ENCODE measurements at regions not wholly inside any gene's neighbourhood (a gene's known extent, or its start where the extent isn't known, plus 50 kb on each side); places are given as distances from the start of the nearest gene placed in this dataset.

DNA sequence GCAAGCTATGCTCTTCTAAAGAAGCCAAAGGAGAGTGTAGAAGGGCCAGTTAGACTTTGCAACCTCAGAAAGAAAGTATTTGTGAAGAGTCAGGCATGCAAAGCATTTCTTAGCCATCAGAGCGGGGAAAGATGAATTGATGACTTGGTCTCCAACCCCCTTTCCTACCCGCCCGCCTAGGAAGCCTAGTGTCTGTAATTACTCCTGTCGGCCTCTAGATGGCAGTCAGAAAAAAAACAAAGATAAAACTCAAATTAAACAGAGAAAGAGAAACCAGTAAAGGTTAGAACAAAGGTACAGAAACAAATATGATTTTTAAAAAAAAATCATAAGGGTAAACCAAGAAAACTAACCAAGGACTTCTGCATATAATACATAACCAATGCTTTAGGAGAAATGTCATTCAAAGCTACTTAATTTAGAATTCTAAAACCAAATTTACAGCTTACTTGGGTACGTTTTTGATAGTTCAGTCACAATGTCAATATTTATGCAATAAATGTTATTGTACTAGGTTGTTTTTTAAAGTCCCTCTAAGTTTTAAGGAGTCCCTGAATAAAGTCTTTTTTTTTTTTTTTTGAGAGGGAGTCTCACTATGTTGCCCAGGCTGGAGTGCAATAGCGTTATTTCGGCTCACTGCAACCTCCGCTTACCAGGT lies 97.6 kb downstream of the LYZL1 start:
- Histone ChIP-seq H4K5ac (ENCODE audit: low read depth, low read length) (no peak overlapping the region), H4K91ac (ENCODE audit: insufficient read depth, low read depth, low read length) (no peak overlapping the region), H3K14ac (replicated peaks; ENCODE audit: low read depth, low read length) (no peak overlapping the region), H3K56ac (ENCODE audit: extremely low read depth, insufficient read depth, low read length) (no peak overlapping the region), H3K79me1 (ENCODE audit: low read depth in 1 of 2, low read length in 2 of 2) (no peaks in the 10 kb centered on the region), H3K4me1 (ENCODE audit: control insufficient read depth, insufficient read depth, low read length) (no peaks in the 10 kb centered on the region; the same call in 1 of the 2 replicates), H3K9me1 (ENCODE audit: insufficient read depth, low read length) (no peaks in the 10 kb centered on the region; the same call in 1 of the 2 replicates), H3K9me3 (ENCODE audit: control insufficient read depth, insufficient read depth, low read length) (peaks cover 3% of the 10 kb centered on the region; the same call in 1 of the 2 replicates), H3K27ac (ENCODE audit: insufficient read depth, low read length) (no peak overlapping the region), H2BK15ac (ENCODE audit: low read depth, low read length) (no peak overlapping the region), H3K23ac (ENCODE audit: low read depth, low read length) (no peak overlapping the region), H3K9ac (ENCODE audit: low read depth, low read length) (no peak overlapping the region), H3K4me3 (ENCODE audit: insufficient read depth, low read depth, low read length) (no peak overlapping the region), H2AK9ac (replicated peaks; ENCODE audit: low read depth, low read length, poor library complexity) (no peak overlapping the region), H3K4ac (ENCODE audit: low read depth, low read length) (no peak overlapping the region), H4K8ac (ENCODE audit: low read depth in 2 of 2, low read length in 2 of 2) (no peak overlapping the region), H3K36me3 (ENCODE audit: control insufficient read depth, insufficient read depth, low read length) (no peaks in the 10 kb centered on the region), H2AFZ (replicated peaks; ENCODE audit: low read length, poor library complexity) (no peak overlapping the region), H4K20me1 (ENCODE audit: insufficient read depth, low read length) (no peaks in the 10 kb centered on the region), H3K18ac (ENCODE audit: low read depth, low read length) (no peak overlapping the region), H2BK20ac (ENCODE audit: low read depth, low read length) (no peak overlapping the region), H2BK5ac (ENCODE audit: low read depth, low read length, poor library complexity, severe bottlenecking) (no peak overlapping the region), H3K4me2 (ENCODE audit: low read depth, low read length) (peak overlapping the region; percentile 42; the same call in 1 of the 2 replicates), H3K27me3 (ENCODE audit: control insufficient read depth, insufficient read depth, low read length) (peaks cover 43% of the 10 kb centered on the region), H2AK5ac (ENCODE audit: low read depth, low read length) (no peak overlapping the region), H2BK120ac (ENCODE audit: low read depth, low read length) (no peak overlapping the region)
- no TSS peak for BruUV-seq (replicated peaks)
- ChIA-PET POLR2A (ENCODE audit: unreplicated experiment) (no interaction called here), CTCF (interaction anchor here (0.6 to 1.0 kb wide), 4 partner anchors 12 to 30 kb away, joined by 3 to 5 read pairs (median 4); no protein-coding TSS in a partner anchor)
- dilution Hi-C loops (cut with HindIII; ENCODE audit: low sequenced_read_pairs, unreplicated experiment) (no loop called here), intact Hi-C loops (cut with micrococcal nuclease) (no loop called here), in situ Hi-C loops (cut with MboI; ENCODE audit: low sequenced_read_pairs) (no loop called here)
- no CpG with 5 or more reads among the region's 8 CpGs for WGBS, 2 experiments (ENCODE audit: extremely low coverage in 2 of 2, insufficient read length in 1 of 2)
- DNase-seq (peak; percentile 33), ATAC-seq (ENCODE audit: low read depth) (peak; percentile 87)
- TF ChIP-seq, protein P1, sequence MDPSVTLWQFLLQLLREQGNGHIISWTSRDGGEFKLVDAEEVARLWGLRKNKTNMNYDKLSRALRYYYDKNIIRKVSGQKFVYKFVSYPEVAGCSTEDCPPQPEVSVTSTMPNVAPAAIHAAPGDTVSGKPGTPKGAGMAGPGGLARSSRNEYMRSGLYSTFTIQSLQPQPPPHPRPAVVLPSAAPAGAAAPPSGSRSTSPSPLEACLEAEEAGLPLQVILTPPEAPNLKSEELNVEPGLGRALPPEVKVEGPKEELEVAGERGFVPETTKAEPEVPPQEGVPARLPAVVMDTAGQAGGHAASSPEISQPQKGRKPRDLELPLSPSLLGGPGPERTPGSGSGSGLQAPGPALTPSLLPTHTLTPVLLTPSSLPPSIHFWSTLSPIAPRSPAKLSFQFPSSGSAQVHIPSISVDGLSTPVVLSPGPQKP (IDR thresholded peaks at IDR 0.05; ENCODE audit: borderline replicate concordance, low read depth, low read length) = no peak
- TF ChIP-seq FOS (IDR thresholded peaks at IDR 0.05; ENCODE audit: low read depth, low read length) = no peak
- TF ChIP-seq, protein P2, sequence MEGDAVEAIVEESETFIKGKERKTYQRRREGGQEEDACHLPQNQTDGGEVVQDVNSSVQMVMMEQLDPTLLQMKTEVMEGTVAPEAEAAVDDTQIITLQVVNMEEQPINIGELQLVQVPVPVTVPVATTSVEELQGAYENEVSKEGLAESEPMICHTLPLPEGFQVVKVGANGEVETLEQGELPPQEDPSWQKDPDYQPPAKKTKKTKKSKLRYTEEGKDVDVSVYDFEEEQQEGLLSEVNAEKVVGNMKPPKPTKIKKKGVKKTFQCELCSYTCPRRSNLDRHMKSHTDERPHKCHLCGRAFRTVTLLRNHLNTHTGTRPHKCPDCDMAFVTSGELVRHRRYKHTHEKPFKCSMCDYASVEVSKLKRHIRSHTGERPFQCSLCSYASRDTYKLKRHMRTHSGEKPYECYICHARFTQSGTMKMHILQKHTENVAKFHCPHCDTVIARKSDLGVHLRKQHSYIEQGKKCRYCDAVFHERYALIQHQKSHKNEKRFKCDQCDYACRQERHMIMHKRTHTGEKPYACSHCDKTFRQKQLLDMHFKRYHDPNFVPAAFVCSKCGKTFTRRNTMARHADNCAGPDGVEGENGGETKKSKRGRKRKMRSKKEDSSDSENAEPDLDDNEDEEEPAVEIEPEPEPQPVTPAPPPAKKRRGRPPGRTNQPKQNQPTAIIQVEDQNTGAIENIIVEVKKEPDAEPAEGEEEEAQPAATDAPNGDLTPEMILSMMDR (conservative IDR thresholded peaks at IDR 0.05; ENCODE audit: low read depth, low read length) = peak; percentile 63
- no peak for TF ChIP-seq CEBPB (IDR thresholded peaks at IDR 0.05; ENCODE audit: low read depth, low read length)
- TF ChIP-seq CHD1 (IDR thresholded peaks at IDR 0.05; ENCODE audit: low read depth, low read length) = no peak
- peak; percentile 38; the same call in 1 of the 2 replicates for TF ChIP-seq SMC3 (IDR thresholded peaks at IDR 0.05; ENCODE audit: low read depth, low read length)
- TF ChIP-seq RAD21 (IDR thresholded peaks at IDR 0.05; ENCODE audit: low read length) = peak; percentile 39; the same call in 1 of the 2 replicates
- no peak for TF ChIP-seq RFX5 (IDR thresholded peaks at IDR 0.05; ENCODE audit: low read depth, low read length)
- no peak for TF ChIP-seq NFE2L2 (IDR thresholded peaks at IDR 0.05; ENCODE audit: low read depth, low read length)
- TF ChIP-seq, protein P3, sequence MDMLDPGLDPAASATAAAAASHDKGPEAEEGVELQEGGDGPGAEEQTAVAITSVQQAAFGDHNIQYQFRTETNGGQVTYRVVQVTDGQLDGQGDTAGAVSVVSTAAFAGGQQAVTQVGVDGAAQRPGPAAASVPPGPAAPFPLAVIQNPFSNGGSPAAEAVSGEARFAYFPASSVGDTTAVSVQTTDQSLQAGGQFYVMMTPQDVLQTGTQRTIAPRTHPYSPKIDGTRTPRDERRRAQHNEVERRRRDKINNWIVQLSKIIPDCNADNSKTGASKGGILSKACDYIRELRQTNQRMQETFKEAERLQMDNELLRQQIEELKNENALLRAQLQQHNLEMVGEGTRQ (IDR thresholded peaks at IDR 0.05; ENCODE audit: low read depth, low read length) = no peak
- no peak for TF ChIP-seq RCOR1 (IDR thresholded peaks at IDR 0.05; ENCODE audit: insufficient replicate concordance, low read length)
- no peak for TF ChIP-seq MAFK (IDR thresholded peaks at IDR 0.05; ENCODE audit: low read depth, low read length)
- TF ChIP-seq POLR2A (IDR thresholded peaks at IDR 0.05; ENCODE audit: low read depth, low read length) = no peak
- no peak for TF ChIP-seq MXI1 (IDR thresholded peaks at IDR 0.05; ENCODE audit: borderline replicate concordance, low read depth, low read length)

Measured in IMR-90 (cell line).